ENCODE measurements at regions not wholly inside any gene's neighbourhood (a gene's known extent, or its start where the extent isn't known, plus 50 kb on each side); places are given as distances from the start of the nearest gene placed in this dataset.

DNA sequence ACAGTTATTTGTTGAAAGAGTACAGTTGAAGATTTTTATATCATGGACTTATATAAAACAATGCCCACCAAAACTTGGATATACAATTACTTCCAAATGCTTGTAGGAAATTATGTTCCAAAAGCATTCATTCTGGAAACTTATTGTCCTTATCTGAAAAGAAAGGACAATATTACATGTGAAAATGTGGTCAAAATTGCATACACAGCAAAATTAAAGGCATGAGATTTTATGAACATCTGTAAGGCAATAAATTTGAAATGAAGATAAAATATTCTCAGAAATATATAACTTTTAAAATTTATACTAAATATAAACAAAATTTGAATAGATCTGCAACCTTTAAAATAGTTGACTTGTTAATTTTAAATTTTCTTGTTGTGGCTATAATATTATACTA lies 1173.8 kb downstream of the NLGN4X start:
- TF ChIP-seq, protein P1, sequence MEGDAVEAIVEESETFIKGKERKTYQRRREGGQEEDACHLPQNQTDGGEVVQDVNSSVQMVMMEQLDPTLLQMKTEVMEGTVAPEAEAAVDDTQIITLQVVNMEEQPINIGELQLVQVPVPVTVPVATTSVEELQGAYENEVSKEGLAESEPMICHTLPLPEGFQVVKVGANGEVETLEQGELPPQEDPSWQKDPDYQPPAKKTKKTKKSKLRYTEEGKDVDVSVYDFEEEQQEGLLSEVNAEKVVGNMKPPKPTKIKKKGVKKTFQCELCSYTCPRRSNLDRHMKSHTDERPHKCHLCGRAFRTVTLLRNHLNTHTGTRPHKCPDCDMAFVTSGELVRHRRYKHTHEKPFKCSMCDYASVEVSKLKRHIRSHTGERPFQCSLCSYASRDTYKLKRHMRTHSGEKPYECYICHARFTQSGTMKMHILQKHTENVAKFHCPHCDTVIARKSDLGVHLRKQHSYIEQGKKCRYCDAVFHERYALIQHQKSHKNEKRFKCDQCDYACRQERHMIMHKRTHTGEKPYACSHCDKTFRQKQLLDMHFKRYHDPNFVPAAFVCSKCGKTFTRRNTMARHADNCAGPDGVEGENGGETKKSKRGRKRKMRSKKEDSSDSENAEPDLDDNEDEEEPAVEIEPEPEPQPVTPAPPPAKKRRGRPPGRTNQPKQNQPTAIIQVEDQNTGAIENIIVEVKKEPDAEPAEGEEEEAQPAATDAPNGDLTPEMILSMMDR (IDR thresholded peaks at IDR 0.05; ENCODE audit: low read depth, low read length): no peak
- no peak for TF ChIP-seq EZH2phosphoT487 (IDR thresholded peaks at IDR 0.05; ENCODE audit: low read depth)

All from OCI-LY3 (cell line).